BJ (cell line): ENCODE measurements at regions not wholly inside any gene's neighbourhood (a gene's known extent, or its start where the extent isn't known, plus 50 kb on each side); places are given as distances from the start of the nearest gene placed in this dataset.
"Not testable (repeated sequence)": the region's sequence is repeated elsewhere in the genome, so short reads cannot be mapped to it uniquely, and the experiment has no call there.

ENCODE experiments used
- CTCF ChIA-PET: fragments of 350-600 bp; formaldehyde crosslinking; extraction: SDS; loops from one replicate; lab custom pipeline; 2021; ENCODE audit warnings: antibody characterized with exemption, inconsistent platforms; lab: Yijun Ruan, JAX
- POLR2A ChIA-PET: fragments of 300-600 bp; sonication (Branson Sonifier 250); formaldehyde crosslinking; extraction: SDS; loops from one replicate; lab custom pipeline; 2021; ENCODE audit warnings: antibody characterized with exemption; lab: Charles Lee
- DNase-seq: peaks from one replicate; pipeline ENCODE4 v3.0.0-alpha.2; 2011; ENCODE audit warnings: low read depth
- H3K27me3 ChIP-seq: 2 replicates; pipeline ENCODE4 v1.6.0; 2011; ENCODE audit warnings: low read length; ENCODE audit not compliant: control insufficient read depth, insufficient read depth
- H3K36me3 ChIP-seq: 2 replicates; pipeline ENCODE4 v1.5.1; 2011; ENCODE audit warnings: low read length; ENCODE audit not compliant: control insufficient read depth, insufficient read depth
- H3K4me3 ChIP-seq: 2 replicates; pipeline ENCODE4 v1.5.1; 2011; ENCODE audit warnings: low read depth, mild to moderate bottlenecking, control low read depth, low read length
- TF ChIP-seq, protein P1 (sequence below): IDR thresholded peaks from 2 replicates; pipeline ENCODE4 v1.5.1; 2011; ENCODE audit warnings: low read depth, mild to moderate bottlenecking, control low read depth, inconsistent platforms, low read length, moderate library complexity; ENCODE audit not compliant: insufficient read depth

DNA sequence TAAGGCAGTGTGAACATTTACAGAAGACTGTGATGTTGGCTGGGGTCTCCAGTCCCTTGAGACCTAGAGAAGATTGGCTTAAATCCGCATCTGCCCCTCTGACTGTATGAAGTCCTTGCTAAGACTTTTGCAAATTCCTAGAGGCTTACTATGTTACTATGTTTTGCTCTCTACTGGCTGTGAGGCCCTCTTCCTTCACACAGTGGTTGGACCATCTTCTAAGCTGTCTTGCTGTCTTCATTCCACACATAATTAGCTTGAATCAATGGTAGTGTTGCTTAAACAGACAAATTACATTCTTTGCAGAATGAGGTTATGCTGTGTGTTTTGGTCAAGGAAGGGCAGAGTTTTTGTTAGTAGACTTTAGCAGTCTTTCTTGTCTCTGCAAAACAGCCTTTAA is 658.0 kb downstream of the TYW1 start:
- TF ChIP-seq, protein P1, sequence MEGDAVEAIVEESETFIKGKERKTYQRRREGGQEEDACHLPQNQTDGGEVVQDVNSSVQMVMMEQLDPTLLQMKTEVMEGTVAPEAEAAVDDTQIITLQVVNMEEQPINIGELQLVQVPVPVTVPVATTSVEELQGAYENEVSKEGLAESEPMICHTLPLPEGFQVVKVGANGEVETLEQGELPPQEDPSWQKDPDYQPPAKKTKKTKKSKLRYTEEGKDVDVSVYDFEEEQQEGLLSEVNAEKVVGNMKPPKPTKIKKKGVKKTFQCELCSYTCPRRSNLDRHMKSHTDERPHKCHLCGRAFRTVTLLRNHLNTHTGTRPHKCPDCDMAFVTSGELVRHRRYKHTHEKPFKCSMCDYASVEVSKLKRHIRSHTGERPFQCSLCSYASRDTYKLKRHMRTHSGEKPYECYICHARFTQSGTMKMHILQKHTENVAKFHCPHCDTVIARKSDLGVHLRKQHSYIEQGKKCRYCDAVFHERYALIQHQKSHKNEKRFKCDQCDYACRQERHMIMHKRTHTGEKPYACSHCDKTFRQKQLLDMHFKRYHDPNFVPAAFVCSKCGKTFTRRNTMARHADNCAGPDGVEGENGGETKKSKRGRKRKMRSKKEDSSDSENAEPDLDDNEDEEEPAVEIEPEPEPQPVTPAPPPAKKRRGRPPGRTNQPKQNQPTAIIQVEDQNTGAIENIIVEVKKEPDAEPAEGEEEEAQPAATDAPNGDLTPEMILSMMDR = no peak
- CTCF ChIA-PET = no interaction called here
- no peak overlapping the region for H3K4me3 ChIP-seq
- no peak for DNase-seq
- POLR2A ChIA-PET = no interaction called here
- no peaks in the 10 kb centered on the region for H3K27me3 ChIP-seq
- H3K36me3 ChIP-seq = no peaks in the 10 kb centered on the region

DNA sequence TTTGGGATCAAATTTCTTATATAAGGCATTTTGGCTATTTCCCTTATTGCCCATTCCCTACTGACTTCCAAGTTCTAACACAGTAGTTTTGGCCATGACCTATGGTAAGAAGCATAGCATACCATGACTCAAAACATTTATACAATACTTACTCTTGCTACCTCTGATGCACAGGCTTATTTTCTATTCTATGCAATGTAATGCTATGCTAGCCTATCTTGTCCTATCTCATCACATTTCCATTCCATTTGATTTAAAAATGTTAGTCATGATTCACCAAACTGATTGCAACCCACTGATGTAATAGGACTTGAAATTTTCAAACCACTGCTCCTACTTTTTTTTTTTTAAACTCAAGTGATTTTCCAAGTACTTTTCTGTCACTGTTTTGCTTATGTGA is 658.5 kb downstream of the TYW1 start:
- Histone ChIP-seq H3K4me3 (no peak overlapping the region), H3K36me3 (no peaks in the 10 kb centered on the region), H3K27me3 (no peaks in the 10 kb centered on the region)
- TF ChIP-seq, protein P1 = no peak
- POLR2A ChIA-PET = no interaction called here
- CTCF ChIA-PET = no interaction called here
- DNase-seq = no peak

DNA sequence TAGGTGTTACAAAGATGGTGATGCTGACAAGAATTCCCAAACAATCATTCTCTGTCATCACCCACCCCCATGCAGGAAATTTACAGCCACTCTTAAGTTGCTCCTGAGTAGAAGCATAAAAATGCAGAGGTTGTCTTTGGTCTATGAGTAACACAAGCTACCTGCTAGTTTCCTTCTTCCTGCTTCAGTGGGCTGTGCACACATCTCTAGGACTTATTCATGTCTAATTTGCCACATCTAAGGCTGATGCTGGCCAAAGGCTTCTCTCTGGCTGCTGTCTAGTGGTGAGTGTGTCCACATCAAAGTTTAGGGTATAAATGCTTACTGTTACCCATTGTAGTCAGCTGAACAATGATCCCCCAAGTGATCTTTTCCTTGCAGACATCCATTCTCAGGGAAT is 662.5 kb downstream of the TYW1 start:
- no peak for DNase-seq
- no peaks in the 10 kb centered on the region for H3K36me3 ChIP-seq
- no peaks in the 10 kb centered on the region for H3K27me3 ChIP-seq
- ChIA-PET POLR2A (no interaction called here), CTCF (no interaction called here)
- H3K4me3 ChIP-seq = no peak overlapping the region
- TF ChIP-seq, protein P1 = no peak

DNA sequence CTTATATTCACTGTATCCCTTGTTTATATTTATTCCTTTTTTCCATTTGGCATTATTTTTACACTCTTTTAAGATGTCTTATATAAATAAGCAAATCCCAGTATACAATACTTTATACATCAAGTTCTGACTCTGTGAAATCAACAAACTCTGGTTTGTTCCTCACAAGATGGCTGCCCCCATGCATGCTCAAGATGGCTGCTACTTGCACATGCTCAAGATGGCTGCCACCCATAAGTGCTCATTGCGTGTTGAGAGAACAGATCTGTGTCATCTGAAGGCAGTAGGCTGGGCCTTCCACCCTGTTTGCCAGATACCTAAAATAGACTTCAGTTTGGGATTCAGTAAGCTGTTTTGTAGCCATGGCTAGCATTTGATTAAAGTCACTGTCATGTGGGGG is 666.2 kb downstream of the TYW1 start:
- Histone ChIP-seq H3K4me3 (no peak overlapping the region), H3K27me3 (no peaks in the 10 kb centered on the region), H3K36me3 (no peaks in the 10 kb centered on the region)
- CTCF ChIA-PET = no interaction called here
- DNase-seq = no peak
- POLR2A ChIA-PET = no interaction called here
- TF ChIP-seq, protein P1 = no peak

DNA sequence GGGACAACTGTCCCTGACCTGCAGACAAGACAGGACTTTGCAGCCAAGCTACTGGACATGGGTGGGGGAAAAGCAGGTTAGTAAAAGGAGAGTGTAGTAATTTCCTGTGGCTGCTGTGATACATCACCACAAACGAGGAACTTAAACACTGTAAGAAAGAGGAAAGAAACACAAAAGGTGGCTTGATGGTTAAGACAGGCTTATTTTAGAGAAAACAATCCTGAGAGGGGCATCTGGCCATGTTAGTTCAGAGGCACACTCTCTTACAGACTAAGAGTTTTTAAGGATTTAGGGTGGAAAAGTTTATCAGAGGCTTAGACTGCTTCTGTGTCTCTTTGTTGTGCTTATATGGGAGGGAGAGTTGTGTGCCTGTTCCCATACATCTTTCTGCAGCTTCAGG is 667.0 kb downstream of the TYW1 start:
- Histone ChIP-seq H3K36me3 (no peaks in the 10 kb centered on the region), H3K27me3 (no peaks in the 10 kb centered on the region), H3K4me3 (no peak overlapping the region)
- ChIA-PET CTCF (no interaction called here), POLR2A (no interaction called here)
- TF ChIP-seq, protein P1 = no peak
- DNase-seq = no peak

DNA sequence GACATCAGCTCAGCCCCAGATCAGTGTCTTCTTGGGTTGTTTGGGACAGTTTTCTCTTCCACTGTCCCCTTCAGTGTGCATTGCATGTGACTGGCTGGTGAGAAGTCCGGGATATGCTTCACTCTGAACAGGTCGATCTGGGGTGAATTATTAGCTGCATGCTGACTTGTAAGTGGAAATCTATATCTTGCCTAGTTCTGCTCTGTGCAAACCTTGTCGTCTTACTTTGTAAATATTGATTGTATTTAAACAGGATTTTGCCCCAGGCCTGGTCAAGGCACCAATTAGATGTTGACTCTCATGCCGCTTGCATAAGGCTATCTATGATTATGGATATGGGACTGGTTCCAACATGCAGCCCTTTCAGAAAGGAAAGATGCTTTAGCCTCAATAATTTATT is 669.7 kb downstream of the TYW1 start:
- H3K27me3 ChIP-seq, CTCF ChIA-PET: not testable (repeated sequence)

More for the DNA sequence above, 669.7 kb downstream of the TYW1 start:
- H3K36me3 ChIP-seq, POLR2A ChIA-PET, DNase-seq, H3K4me3 ChIP-seq: not testable (repeated sequence)
